WTC11 (cell line): ENCODE measurements at regions not wholly inside any gene's neighbourhood (a gene's known extent, or its start where the extent isn't known, plus 50 kb on each side); places are given as distances from the start of the nearest gene placed in this dataset.

Experiments
- ATAC-seq: fragments of 200-7000 bp; cut with Tn5 transposase; 2 replicates; pipeline ENCODE4 v1.10.0; 2021; ENCODE audit warnings: mild to moderate bottlenecking, moderate library complexity
- CTCF ChIA-PET: fragments of 300-600 bp; sonication (Branson Sonifier 250); formaldehyde crosslinking; loops from one replicate; lab custom pipeline; 2021; ENCODE audit warnings: antibody characterized with exemption; lab: Charles Lee
- POLR2A ChIA-PET: fragments of 350-600 bp; sonication (Branson Sonifier 250); formaldehyde crosslinking; loops from one replicate; lab custom pipeline; 2021; ENCODE audit warnings: antibody characterized with exemption; lab: Charles Lee
- DNase-seq: peaks from one replicate; pipeline ENCODE4 v3.0.0; 2021; ENCODE audit warnings: low spot score
- H3K27ac Mint-ChIP-seq: 2 replicates; pipeline ENCODE4 v1.8.0; 2021; ENCODE audit warnings: mixed read lengths
- H3K27me3 Mint-ChIP-seq: 2 replicates; pipeline ENCODE4 v1.8.0; 2021; ENCODE audit warnings: low read depth, mild to moderate bottlenecking, moderate library complexity, mixed read lengths
- H3K36me3 Mint-ChIP-seq: 2 replicates; pipeline ENCODE4 v1.8.0; 2021; ENCODE audit warnings: mixed read lengths
- H3K4me1 Mint-ChIP-seq: 2 replicates; pipeline ENCODE4 v1.8.0; 2022; ENCODE audit warnings: mixed read lengths
- H3K4me3 Mint-ChIP-seq: 2 replicates; pipeline ENCODE4 v1.8.0; 2021; ENCODE audit warnings: mild to moderate bottlenecking, moderate library complexity, mixed read lengths
- H3K9me3 Mint-ChIP-seq: 2 replicates; pipeline ENCODE4 v1.8.0; 2021; ENCODE audit warnings: mixed read lengths
- ATF1 ChIP-seq: sonication (generic); formaldehyde crosslinking; IDR thresholded peaks from 2 replicates; pipeline ENCODE4 v1.8.1; 2023; ENCODE audit warnings: mild to moderate bottlenecking, moderate library complexity, missing genetic modification reagents
- CREB1 ChIP-seq: sonication (generic); formaldehyde crosslinking; IDR thresholded peaks from 2 replicates; pipeline ENCODE4 v1.8.0; 2023; ENCODE audit warnings: mild to moderate bottlenecking, missing genetic modification reagents
- JUN ChIP-seq: sonication (generic); formaldehyde crosslinking; IDR thresholded peaks from 2 replicates; pipeline ENCODE4 v1.8.0; 2023; ENCODE audit warnings: mild to moderate bottlenecking, missing genetic modification reagents
- OVOL2 ChIP-seq: fragments of 250-450 bp; sonication (Bioruptor Pico); IDR thresholded peaks from 2 replicates; pipeline ENCODE4 v1.9.0; 2021; ENCODE audit warnings: mild to moderate bottlenecking, borderline replicate concordance
- TEAD4 ChIP-seq: sonication (generic); formaldehyde crosslinking; IDR thresholded peaks from 2 replicates; pipeline ENCODE4 v1.8.0; 2022; ENCODE audit warnings: mild to moderate bottlenecking, missing genetic modification reagents
- TP53 ChIP-seq: sonication (generic); formaldehyde crosslinking; IDR thresholded peaks from 2 replicates; pipeline ENCODE4 v1.8.1; 2023; ENCODE audit warnings: mild to moderate bottlenecking, missing genetic modification reagents
- ZNF671 ChIP-seq: fragments of 250-450 bp; sonication (Bioruptor Pico); IDR thresholded peaks from 2 replicates; pipeline ENCODE4 v1.8.0; 2021; ENCODE audit warnings: mild to moderate bottlenecking
- TF ChIP-seq, protein P1 (sequence below): fragments of 250-450 bp; sonication (Bioruptor Pico); IDR thresholded peaks from 2 replicates; pipeline ENCODE4 v1.9.0; 2021; ENCODE audit warnings: mild to moderate bottlenecking
- TF ChIP-seq, protein P2 (sequence below): sonication (generic); formaldehyde crosslinking; IDR thresholded peaks from 2 replicates; pipeline ENCODE4 v1.8.1; 2022; ENCODE audit warnings: mild to moderate bottlenecking, missing genetic modification reagents, moderate library complexity, borderline replicate concordance
- TF ChIP-seq, protein P3 (sequence below): sonication (generic); formaldehyde crosslinking; IDR thresholded peaks from 2 replicates; pipeline ENCODE4 v1.8.0; 2022; ENCODE audit warnings: mild to moderate bottlenecking, missing genetic modification reagents
- TF ChIP-seq, protein P4 (sequence below): sonication (generic); formaldehyde crosslinking; IDR thresholded peaks from 2 replicates; pipeline ENCODE4 v1.8.1; 2022; ENCODE audit warnings: missing genetic modification reagents, borderline replicate concordance
- TF ChIP-seq, protein P5 (sequence below): fragments of 250-450 bp; sonication (Bioruptor Pico); IDR thresholded peaks from 2 replicates; pipeline ENCODE4 v1.9.0; 2021; ENCODE audit warnings: mild to moderate bottlenecking, borderline replicate concordance
- TF ChIP-seq, protein P6 (sequence below): sonication (generic); formaldehyde crosslinking; IDR thresholded peaks from 2 replicates; pipeline ENCODE4 v1.8.1; 2022; ENCODE audit warnings: low read depth, mild to moderate bottlenecking, moderate library complexity, missing genetic modification reagents, borderline replicate concordance
- TF ChIP-seq, protein P7 (sequence below): sonication (generic); formaldehyde crosslinking; IDR thresholded peaks from 2 replicates; pipeline ENCODE4 v1.8.1; 2023; ENCODE audit warnings: mild to moderate bottlenecking, missing genetic modification reagents

DNA sequence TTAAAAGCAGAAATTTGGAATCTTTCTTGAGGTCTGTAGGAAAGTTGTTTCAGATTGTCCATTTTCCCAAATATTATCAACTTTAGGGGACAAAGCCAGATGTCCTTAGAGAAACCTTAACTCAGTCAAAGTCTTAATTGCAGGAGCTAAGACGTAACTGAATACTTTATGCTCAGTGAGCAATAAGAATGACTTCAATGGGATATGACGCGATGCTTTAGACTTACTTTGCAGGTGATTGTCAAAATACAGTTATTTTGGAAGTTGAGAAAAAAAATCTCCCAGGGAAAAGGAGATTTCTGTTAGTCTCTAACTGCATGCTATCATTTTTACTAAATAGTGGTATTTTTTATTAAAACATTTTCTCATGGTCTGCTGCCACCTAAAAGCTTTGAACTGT, 750.9 kb upstream of the STXBP6 start (continued):
- TF ChIP-seq, protein P1, sequence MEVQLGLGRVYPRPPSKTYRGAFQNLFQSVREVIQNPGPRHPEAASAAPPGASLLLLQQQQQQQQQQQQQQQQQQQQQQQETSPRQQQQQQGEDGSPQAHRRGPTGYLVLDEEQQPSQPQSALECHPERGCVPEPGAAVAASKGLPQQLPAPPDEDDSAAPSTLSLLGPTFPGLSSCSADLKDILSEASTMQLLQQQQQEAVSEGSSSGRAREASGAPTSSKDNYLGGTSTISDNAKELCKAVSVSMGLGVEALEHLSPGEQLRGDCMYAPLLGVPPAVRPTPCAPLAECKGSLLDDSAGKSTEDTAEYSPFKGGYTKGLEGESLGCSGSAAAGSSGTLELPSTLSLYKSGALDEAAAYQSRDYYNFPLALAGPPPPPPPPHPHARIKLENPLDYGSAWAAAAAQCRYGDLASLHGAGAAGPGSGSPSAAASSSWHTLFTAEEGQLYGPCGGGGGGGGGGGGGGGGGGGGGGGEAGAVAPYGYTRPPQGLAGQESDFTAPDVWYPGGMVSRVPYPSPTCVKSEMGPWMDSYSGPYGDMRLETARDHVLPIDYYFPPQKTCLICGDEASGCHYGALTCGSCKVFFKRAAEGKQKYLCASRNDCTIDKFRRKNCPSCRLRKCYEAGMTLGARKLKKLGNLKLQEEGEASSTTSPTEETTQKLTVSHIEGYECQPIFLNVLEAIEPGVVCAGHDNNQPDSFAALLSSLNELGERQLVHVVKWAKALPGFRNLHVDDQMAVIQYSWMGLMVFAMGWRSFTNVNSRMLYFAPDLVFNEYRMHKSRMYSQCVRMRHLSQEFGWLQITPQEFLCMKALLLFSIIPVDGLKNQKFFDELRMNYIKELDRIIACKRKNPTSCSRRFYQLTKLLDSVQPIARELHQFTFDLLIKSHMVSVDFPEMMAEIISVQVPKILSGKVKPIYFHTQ (CRISPR knock-in tag), result no peak
- TF ChIP-seq TP53 (CRISPR knock-in tag) (no peak), CREB1 (CRISPR knock-in tag) (no peak), ATF1 (no peak)

DNA sequence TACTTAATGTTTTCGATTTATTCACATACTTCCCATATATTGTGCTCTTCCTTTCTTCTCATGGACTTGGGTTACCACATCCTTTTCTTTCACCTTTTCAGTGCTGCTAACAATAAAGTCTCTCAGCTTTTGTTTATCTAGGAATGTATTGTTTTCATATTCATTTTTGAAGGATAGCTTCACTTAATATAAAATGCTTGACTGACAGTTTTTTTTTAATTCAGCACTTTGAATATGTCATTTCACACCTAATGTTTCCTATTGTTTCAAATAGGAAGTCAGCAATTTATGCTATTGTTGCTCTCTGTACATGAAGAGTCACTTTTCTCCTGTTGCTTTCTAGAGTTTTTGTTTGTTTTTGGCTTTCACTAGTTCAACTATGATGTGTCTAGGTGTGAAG, 738.3 kb upstream of the STXBP6 start:
- Mint-ChIP-seq H3K4me3 (no peak overlapping the region), H3K27me3 (no peaks in the 10 kb centered on the region; the same call in 1 of the 2 replicates), H3K9me3 (peaks cover 28% of the 10 kb centered on the region), H3K27ac (no peak overlapping the region), H3K36me3 (peaks cover 10% of the 10 kb centered on the region), H3K4me1 (peaks cover 8% of the 10 kb centered on the region)
- ATAC-seq (no peak), DNase-seq (no peak)
- CTCF ChIA-PET, result no interaction called here
- POLR2A ChIA-PET, result no interaction called here
- TF ChIP-seq, protein P2, sequence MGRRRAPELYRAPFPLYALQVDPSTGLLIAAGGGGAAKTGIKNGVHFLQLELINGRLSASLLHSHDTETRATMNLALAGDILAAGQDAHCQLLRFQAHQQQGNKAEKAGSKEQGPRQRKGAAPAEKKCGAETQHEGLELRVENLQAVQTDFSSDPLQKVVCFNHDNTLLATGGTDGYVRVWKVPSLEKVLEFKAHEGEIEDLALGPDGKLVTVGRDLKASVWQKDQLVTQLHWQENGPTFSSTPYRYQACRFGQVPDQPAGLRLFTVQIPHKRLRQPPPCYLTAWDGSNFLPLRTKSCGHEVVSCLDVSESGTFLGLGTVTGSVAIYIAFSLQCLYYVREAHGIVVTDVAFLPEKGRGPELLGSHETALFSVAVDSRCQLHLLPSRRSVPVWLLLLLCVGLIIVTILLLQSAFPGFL (CRISPR knock-in tag), result no peak
- TF ChIP-seq, protein P3, sequence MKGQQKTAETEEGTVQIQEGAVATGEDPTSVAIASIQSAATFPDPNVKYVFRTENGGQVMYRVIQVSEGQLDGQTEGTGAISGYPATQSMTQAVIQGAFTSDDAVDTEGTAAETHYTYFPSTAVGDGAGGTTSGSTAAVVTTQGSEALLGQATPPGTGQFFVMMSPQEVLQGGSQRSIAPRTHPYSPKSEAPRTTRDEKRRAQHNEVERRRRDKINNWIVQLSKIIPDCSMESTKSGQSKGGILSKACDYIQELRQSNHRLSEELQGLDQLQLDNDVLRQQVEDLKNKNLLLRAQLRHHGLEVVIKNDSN, result no peak
- TF ChIP-seq, protein P4, sequence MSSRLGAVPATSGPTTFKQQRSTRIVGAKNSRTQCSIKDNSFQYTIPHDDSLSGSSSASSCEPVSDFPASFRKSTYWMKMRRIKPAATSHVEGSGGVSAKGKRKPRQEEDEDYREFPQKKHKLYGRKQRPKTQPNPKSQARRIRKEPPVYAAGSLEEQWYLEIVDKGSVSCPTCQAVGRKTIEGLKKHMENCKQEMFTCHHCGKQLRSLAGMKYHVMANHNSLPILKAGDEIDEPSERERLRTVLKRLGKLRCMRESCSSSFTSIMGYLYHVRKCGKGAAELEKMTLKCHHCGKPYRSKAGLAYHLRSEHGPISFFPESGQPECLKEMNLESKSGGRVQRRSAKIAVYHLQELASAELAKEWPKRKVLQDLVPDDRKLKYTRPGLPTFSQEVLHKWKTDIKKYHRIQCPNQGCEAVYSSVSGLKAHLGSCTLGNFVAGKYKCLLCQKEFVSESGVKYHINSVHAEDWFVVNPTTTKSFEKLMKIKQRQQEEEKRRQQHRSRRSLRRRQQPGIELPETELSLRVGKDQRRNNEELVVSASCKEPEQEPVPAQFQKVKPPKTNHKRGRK (CRISPR knock-in tag), result no peak
- TF ChIP-seq CREB1 (CRISPR knock-in tag) (no peak), ZNF671 (CRISPR knock-in tag) (no peak), TEAD4 (no peak), JUN (CRISPR knock-in tag) (no peak), OVOL2 (CRISPR knock-in tag) (no peak)
- TF ChIP-seq, protein P5, sequence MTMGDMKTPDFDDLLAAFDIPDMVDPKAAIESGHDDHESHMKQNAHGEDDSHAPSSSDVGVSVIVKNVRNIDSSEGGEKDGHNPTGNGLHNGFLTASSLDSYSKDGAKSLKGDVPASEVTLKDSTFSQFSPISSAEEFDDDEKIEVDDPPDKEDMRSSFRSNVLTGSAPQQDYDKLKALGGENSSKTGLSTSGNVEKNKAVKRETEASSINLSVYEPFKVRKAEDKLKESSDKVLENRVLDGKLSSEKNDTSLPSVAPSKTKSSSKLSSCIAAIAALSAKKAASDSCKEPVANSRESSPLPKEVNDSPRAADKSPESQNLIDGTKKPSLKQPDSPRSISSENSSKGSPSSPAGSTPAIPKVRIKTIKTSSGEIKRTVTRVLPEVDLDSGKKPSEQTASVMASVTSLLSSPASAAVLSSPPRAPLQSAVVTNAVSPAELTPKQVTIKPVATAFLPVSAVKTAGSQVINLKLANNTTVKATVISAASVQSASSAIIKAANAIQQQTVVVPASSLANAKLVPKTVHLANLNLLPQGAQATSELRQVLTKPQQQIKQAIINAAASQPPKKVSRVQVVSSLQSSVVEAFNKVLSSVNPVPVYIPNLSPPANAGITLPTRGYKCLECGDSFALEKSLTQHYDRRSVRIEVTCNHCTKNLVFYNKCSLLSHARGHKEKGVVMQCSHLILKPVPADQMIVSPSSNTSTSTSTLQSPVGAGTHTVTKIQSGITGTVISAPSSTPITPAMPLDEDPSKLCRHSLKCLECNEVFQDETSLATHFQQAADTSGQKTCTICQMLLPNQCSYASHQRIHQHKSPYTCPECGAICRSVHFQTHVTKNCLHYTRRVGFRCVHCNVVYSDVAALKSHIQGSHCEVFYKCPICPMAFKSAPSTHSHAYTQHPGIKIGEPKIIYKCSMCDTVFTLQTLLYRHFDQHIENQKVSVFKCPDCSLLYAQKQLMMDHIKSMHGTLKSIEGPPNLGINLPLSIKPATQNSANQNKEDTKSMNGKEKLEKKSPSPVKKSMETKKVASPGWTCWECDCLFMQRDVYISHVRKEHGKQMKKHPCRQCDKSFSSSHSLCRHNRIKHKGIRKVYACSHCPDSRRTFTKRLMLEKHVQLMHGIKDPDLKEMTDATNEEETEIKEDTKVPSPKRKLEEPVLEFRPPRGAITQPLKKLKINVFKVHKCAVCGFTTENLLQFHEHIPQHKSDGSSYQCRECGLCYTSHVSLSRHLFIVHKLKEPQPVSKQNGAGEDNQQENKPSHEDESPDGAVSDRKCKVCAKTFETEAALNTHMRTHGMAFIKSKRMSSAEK (CRISPR knock-in tag), result no peak
- TF ChIP-seq, protein P6, sequence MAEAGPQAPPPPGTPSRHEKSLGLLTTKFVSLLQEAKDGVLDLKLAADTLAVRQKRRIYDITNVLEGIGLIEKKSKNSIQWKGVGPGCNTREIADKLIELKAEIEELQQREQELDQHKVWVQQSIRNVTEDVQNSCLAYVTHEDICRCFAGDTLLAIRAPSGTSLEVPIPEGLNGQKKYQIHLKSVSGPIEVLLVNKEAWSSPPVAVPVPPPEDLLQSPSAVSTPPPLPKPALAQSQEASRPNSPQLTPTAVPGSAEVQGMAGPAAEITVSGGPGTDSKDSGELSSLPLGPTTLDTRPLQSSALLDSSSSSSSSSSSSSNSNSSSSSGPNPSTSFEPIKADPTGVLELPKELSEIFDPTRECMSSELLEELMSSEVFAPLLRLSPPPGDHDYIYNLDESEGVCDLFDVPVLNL (CRISPR knock-in tag), result no peak
- TF ChIP-seq, protein P7, sequence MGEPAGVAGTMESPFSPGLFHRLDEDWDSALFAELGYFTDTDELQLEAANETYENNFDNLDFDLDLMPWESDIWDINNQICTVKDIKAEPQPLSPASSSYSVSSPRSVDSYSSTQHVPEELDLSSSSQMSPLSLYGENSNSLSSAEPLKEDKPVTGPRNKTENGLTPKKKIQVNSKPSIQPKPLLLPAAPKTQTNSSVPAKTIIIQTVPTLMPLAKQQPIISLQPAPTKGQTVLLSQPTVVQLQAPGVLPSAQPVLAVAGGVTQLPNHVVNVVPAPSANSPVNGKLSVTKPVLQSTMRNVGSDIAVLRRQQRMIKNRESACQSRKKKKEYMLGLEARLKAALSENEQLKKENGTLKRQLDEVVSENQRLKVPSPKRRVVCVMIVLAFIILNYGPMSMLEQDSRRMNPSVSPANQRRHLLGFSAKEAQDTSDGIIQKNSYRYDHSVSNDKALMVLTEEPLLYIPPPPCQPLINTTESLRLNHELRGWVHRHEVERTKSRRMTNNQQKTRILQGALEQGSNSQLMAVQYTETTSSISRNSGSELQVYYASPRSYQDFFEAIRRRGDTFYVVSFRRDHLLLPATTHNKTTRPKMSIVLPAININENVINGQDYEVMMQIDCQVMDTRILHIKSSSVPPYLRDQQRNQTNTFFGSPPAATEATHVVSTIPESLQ, result no peak
